Tibial nerve (tissue), 4 donors: ENCODE measurements at regions not wholly inside any gene's neighbourhood (a gene's known extent, or its start where the extent isn't known, plus 50 kb on each side); places are given as distances from the start of the nearest gene placed in this dataset.
"Not testable (repeated sequence)": the region's sequence is repeated elsewhere in the genome, so short reads cannot be mapped to it uniquely, and the experiment has no call there.

Experiments
- DNase-seq, 2 donors: peaks; one replicate each; pipeline ENCODE4 v3.0.0-alpha.2; 2019; ENCODE audit warnings: low spot score in 2 of 2
- H3K27ac ChIP-seq, 4 donors: fragments of 200-600 bp; sonication (generic) in 3 of 4; one replicate each; pipeline ENCODE4 v1.5.1; 2017 to 2019; ENCODE audit warnings: mild to moderate bottlenecking in 1 of 4
- H3K27me3 ChIP-seq, 2 donors: fragments of 200-600 bp; sonication (generic) in 1 of 2; one replicate each; pipeline versions ENCODE4 v1.5.1 to v1.6.0; 2017 to 2019
- H3K36me3 ChIP-seq, 3 donors: fragments of 200-600 bp; sonication (generic); one replicate each; pipeline ENCODE4 v1.5.1; 2018 to 2019
- H3K4me1 ChIP-seq, 4 donors: fragments of 200-600 bp; sonication (generic) in 3 of 4; one replicate each; pipeline ENCODE4 v1.5.1; 2017 to 2019
- H3K4me3 ChIP-seq, 4 donors: fragments of 200-600 bp; sonication (generic) in 3 of 4; one replicate each; pipeline ENCODE4 v1.5.1; 2017 to 2019; ENCODE audit warnings: mild to moderate bottlenecking in 1 of 4, moderate library complexity in 1 of 4
- H3K9me3 ChIP-seq, 4 donors: fragments of 200-600 bp; sonication (generic) in 3 of 4; one replicate each; pipeline ENCODE4 v1.5.1; 2017 to 2019
- CTCF ChIP-seq, 5 experiments: fragments of 200-600 bp in 3 of 5; fragments of 450-650 bp in 2 of 5; sonication (generic) in 3 of 5; IDR thresholded peaks; one replicate each; pipeline ENCODE4 v1.5.1; 2016 to 2019; ENCODE audit warnings: antibody characterized with exemption in 5 of 5, mild to moderate bottlenecking in 3 of 5, moderate library complexity in 2 of 5
- EP300 ChIP-seq, 2 donors: sonication (generic); formaldehyde crosslinking; IDR thresholded peaks; one replicate each; pipeline ENCODE4 v1.6.1; 2017; ENCODE audit warnings: antibody characterized with exemption in 2 of 2, mild to moderate bottlenecking in 1 of 2
- POLR2A ChIP-seq, 2 donors: fragments of 450-650 bp; IDR thresholded peaks; one replicate each; pipeline ENCODE4 v1.6.1; 2017; ENCODE audit warnings: antibody characterized with exemption in 2 of 2, mild to moderate bottlenecking in 2 of 2, moderate library complexity in 2 of 2
- whole genome bisulfite sequencing, 2 donors: methylation state at CpG; one replicate each; pipeline ENCODE4 v1.1.5; 2018; 5-methylcytosine and 5-hydroxymethylcytosine counted together

GRCh38 chrX:109914114-109914849, 88.6 kb upstream of the TMEM164 start:
- 89 to 91% methylated on average over 8 of the region's 8 CpGs for WGBS, 2 donors
- DNase-seq = no peak
- no peaks in the 10 kb centered on the region for H3K36me3 ChIP-seq
- H3K27ac ChIP-seq = no peak overlapping the region
- no peak overlapping the region for H3K4me3 ChIP-seq
- H3K9me3 ChIP-seq = no peaks in the 10 kb centered on the region
- TF ChIP-seq EP300 (IDR thresholded peaks at IDR 0.05) (no peak), CTCF (IDR thresholded peaks at IDR 0.05) (no peak), POLR2A (IDR thresholded peaks at IDR 0.05) (no peak)
- no peaks in the 10 kb centered on the region for H3K4me1 ChIP-seq
- peaks cover 0 to 8% of the 10 kb centered on the region in 2 donors for H3K27me3 ChIP-seq

GRCh38 chrX:109918753-109919152, 84.2 kb upstream of the TMEM164 start:
- no peak for DNase-seq
- H3K27ac ChIP-seq = no peak overlapping the region
- TF ChIP-seq EP300 (IDR thresholded peaks at IDR 0.05) (no peak), POLR2A (IDR thresholded peaks at IDR 0.05) (no peak), CTCF (IDR thresholded peaks at IDR 0.05) (no peak)
- no peak overlapping the region for H3K4me3 ChIP-seq
- H3K9me3 ChIP-seq = no peaks in the 10 kb centered on the region
- WGBS, 2 donors = 67 to 78% methylated on average over 1 of the region's 1 CpG
- H3K36me3 ChIP-seq = no peaks in the 10 kb centered on the region
- no peaks in the 10 kb centered on the region for H3K4me1 ChIP-seq
- peaks cover 0 to 8% of the 10 kb centered on the region in 2 donors for H3K27me3 ChIP-seq

- H3K36me3 ChIP-seq = no peaks in the 10 kb centered on the region
- no peak overlapping the region for H3K4me3 ChIP-seq
- H3K27me3 ChIP-seq = peaks cover 0 to 8% of the 10 kb centered on the region in 2 donors
- WGBS, 2 donors = 71 to 78% methylated on average over 4 of the region's 4 CpGs
- no peak for TF ChIP-seq EP300 (IDR thresholded peaks at IDR 0.05)
- no peaks in the 10 kb centered on the region for H3K9me3 ChIP-seq
- no peak overlapping the region for H3K27ac ChIP-seq
- no peak for DNase-seq
- H3K4me1 ChIP-seq = no peaks in the 10 kb centered on the region
Measured at GRCh38 chrX:109920325-109920724, 82.6 kb upstream of the TMEM164 start.

- Histone ChIP-seq H3K4me1 (no peaks in the 10 kb centered on the region), H3K9me3 (no peaks in the 10 kb centered on the region), H3K27ac (no peak overlapping the region), H3K4me3 (no peak overlapping the region), H3K36me3 (no peaks in the 10 kb centered on the region), H3K27me3 (peaks cover 0 to 8% of the 10 kb centered on the region in 2 donors)
- no peak for DNase-seq
- TF ChIP-seq POLR2A (IDR thresholded peaks at IDR 0.05) (no peak), CTCF (IDR thresholded peaks at IDR 0.05) (no peak), EP300 (IDR thresholded peaks at IDR 0.05) (no peak)
- WGBS, 2 donors = 74 to 81% methylated on average over 2 of the region's 2 CpGs
Measured at GRCh38 chrX:109920868-109921267, 82.0 kb upstream of the TMEM164 start.

GRCh38 chrX:109922190-109922589, 80.7 kb upstream of the TMEM164 start:
- 68 to 71% methylated on average over 2 of the region's 2 CpGs for WGBS, 2 donors
- TF ChIP-seq EP300 (IDR thresholded peaks at IDR 0.05) (no peak), POLR2A (IDR thresholded peaks at IDR 0.05) (no peak), CTCF (IDR thresholded peaks at IDR 0.05) (no peak)
- H3K4me3 ChIP-seq = no peak overlapping the region

GRCh38 chrX:109925003-109925402, 77.9 kb upstream of the TMEM164 start:
- not testable (repeated sequence) for H3K9me3 ChIP-seq, DNase-seq, H3K4me1 ChIP-seq, H3K36me3 ChIP-seq, H3K4me3 ChIP-seq, H3K27ac ChIP-seq, H3K27me3 ChIP-seq
- WGBS, 2 donors = 79 to 82% methylated on average over 3 of the region's 3 CpGs

More at GRCh38 chrX:109922190-109922589, 80.7 kb upstream of the TMEM164 start:
- no peak for DNase-seq
- H3K9me3 ChIP-seq = no peaks in the 10 kb centered on the region
- H3K27ac ChIP-seq = no peak overlapping the region
- peaks cover 0 to 7% of the 10 kb centered on the region in 2 donors for H3K27me3 ChIP-seq
- H3K4me1 ChIP-seq = no peaks in the 10 kb centered on the region
- H3K36me3 ChIP-seq = no peaks in the 10 kb centered on the region
